ENCODE measurements at regions not wholly inside any gene's neighbourhood (a gene's known extent, or its start where the extent isn't known, plus 50 kb on each side); places are given as distances from the start of the nearest gene placed in this dataset.

DNA sequence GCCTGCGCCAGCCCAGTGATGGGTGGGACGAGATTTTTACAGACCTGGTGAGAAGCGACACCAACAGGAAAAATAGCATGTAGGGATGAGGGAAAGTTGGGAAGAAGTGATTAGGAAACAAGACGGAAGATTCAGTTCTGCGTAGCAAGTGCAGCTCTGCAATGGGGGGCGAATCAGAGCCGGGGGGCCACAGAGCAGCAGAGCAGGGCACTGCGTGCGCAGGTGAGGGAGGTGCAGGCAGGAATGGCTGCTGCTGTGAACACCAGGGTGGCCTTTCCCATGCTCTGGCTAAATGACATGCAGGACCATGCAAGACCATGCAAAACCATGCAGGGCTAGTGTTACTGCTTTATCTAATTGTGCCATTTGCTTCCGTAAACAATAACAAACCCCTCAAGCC is 442.7 kb upstream of the FRG1 start:
- no peaks in the 10 kb centered on the region for H3K36me3 Mint-ChIP-seq (ENCODE audit: low read depth)
- H3K27ac Mint-ChIP-seq: no peak overlapping the region
- DNase-seq: no peak

DNA sequence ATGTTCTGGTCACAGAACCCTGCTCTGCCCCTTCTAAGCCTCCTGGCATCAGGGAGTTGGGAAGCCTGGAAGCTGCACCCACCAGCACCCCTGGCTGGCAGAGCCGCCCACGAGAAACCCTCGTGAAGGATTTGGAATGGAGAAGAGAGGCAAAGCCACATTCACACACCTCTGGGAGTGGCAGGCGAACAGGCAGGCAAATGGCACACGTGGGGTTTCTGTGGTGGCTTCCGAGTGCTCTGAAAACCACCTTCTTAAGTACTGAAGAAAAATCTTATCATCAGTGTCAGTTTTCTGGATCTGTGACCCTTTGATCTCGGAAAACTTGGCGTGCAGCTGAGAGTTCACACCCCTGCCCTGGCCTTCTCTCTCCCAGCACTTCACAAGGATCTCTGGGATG is 442.2 kb upstream of the FRG1 start:
- CTCF ChIA-PET: no interaction called here
- Histone ChIP-seq H3K9me3 (ENCODE audit: control insufficient read depth in 1 of 2, insufficient read depth in 1 of 2, low read length in 2 of 2) (peaks cover 0 to 31% of the 10 kb centered on the region in 2 experiments), H3K27ac (ENCODE audit: low read depth in 1 of 2, low read length in 2 of 2) (no peak overlapping the region), H3K27me3 (ENCODE audit: control insufficient read depth in 1 of 2, insufficient read depth in 2 of 2, low read length in 2 of 2) (no peaks in the 10 kb centered on the region), H3K36me3 (ENCODE audit: insufficient read depth, low read length) (no peaks in the 10 kb centered on the region), H3K4me1 (ENCODE audit: insufficient read depth, low read length) (no peaks in the 10 kb centered on the region), H3K4me3 (ENCODE audit: low read length) (no peak overlapping the region)
- Mint-ChIP-seq H3K36me3 (ENCODE audit: low read depth) (no peaks in the 10 kb centered on the region), H3K4me3 (no peak overlapping the region), H3K27me3 (no peaks in the 10 kb centered on the region), H3K9me3 (no peaks in the 10 kb centered on the region), H3K27ac (no peak overlapping the region), H3K4me1 (ENCODE audit: low read depth) (no peaks in the 10 kb centered on the region)
- TF ChIP-seq, protein P1, sequence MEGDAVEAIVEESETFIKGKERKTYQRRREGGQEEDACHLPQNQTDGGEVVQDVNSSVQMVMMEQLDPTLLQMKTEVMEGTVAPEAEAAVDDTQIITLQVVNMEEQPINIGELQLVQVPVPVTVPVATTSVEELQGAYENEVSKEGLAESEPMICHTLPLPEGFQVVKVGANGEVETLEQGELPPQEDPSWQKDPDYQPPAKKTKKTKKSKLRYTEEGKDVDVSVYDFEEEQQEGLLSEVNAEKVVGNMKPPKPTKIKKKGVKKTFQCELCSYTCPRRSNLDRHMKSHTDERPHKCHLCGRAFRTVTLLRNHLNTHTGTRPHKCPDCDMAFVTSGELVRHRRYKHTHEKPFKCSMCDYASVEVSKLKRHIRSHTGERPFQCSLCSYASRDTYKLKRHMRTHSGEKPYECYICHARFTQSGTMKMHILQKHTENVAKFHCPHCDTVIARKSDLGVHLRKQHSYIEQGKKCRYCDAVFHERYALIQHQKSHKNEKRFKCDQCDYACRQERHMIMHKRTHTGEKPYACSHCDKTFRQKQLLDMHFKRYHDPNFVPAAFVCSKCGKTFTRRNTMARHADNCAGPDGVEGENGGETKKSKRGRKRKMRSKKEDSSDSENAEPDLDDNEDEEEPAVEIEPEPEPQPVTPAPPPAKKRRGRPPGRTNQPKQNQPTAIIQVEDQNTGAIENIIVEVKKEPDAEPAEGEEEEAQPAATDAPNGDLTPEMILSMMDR (IDR thresholded peaks at IDR 0.05): no peak
- DNase-seq (no peak), ATAC-seq (ENCODE audit: poor library complexity) (no peak)
- intact Hi-C loops (cut with DNase I, micrococcal nuclease): no loop called here
- POLR2A ChIA-PET: no interaction called here

More for the DNA sequence above, 442.7 kb upstream of the FRG1 start:
- TF ChIP-seq, protein P1 (IDR thresholded peaks at IDR 0.05): no peak
- ChIA-PET POLR2A (no interaction called here), CTCF (no interaction called here)
- H3K4me1 Mint-ChIP-seq (ENCODE audit: low read depth): no peaks in the 10 kb centered on the region
- no peaks in the 10 kb centered on the region for H3K27me3 ChIP-seq (ENCODE audit: control insufficient read depth in 1 of 2, insufficient read depth in 2 of 2, low read length in 2 of 2)
- no peaks in the 10 kb centered on the region for H3K4me1 ChIP-seq (ENCODE audit: insufficient read depth, low read length)
- H3K4me3 ChIP-seq (ENCODE audit: low read length): no peak overlapping the region
- no peak overlapping the region for H3K4me3 Mint-ChIP-seq
- no peaks in the 10 kb centered on the region for H3K36me3 ChIP-seq (ENCODE audit: insufficient read depth, low read length)
- intact Hi-C loops (cut with DNase I, micrococcal nuclease): no loop called here
- no peak overlapping the region for H3K27ac ChIP-seq (ENCODE audit: low read depth in 1 of 2, low read length in 2 of 2)
- H3K9me3 ChIP-seq (ENCODE audit: control insufficient read depth in 1 of 2, insufficient read depth in 1 of 2, low read length in 2 of 2): peaks cover 0 to 31% of the 10 kb centered on the region in 2 experiments
- ATAC-seq (ENCODE audit: poor library complexity): no peak
- no peaks in the 10 kb centered on the region for H3K9me3 Mint-ChIP-seq
- no peaks in the 10 kb centered on the region for H3K27me3 Mint-ChIP-seq

DNA sequence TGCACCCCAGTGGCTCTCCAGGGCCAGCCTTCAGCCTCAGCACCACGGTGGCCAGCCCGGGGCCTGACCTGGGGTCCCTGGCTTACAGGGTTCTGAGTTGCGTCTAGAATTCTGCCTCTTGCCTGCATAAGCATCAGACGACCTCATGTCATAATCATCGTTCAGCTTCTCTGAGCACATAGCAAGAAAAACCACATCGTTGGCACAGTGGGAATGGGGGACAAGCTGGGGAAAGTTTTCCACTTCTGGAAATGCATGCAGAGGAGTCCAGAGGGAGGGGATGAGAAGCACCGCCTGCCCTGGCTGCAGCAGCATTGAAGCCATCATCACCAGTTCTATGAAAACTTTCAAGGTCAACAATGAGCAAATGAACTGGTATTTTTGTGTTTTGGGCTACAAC is 441.0 kb upstream of the FRG1 start:
- no peak overlapping the region for H3K27ac ChIP-seq (ENCODE audit: low read depth in 1 of 2, low read length in 2 of 2)
- no peak overlapping the region for H3K4me3 ChIP-seq (ENCODE audit: low read length)
- intact Hi-C loops (cut with DNase I, micrococcal nuclease): no loop called here
- Mint-ChIP-seq H3K36me3 (ENCODE audit: low read depth) (no peaks in the 10 kb centered on the region), H3K9me3 (no peaks in the 10 kb centered on the region), H3K27ac (no peak overlapping the region), H3K4me3 (no peak overlapping the region), H3K4me1 (ENCODE audit: low read depth) (no peaks in the 10 kb centered on the region), H3K27me3 (no peaks in the 10 kb centered on the region)
- no peak for ATAC-seq (ENCODE audit: poor library complexity)
- no peaks in the 10 kb centered on the region for H3K36me3 ChIP-seq (ENCODE audit: insufficient read depth, low read length)
- H3K9me3 ChIP-seq (ENCODE audit: control insufficient read depth in 1 of 2, insufficient read depth in 1 of 2, low read length in 2 of 2): peaks cover 0 to 35% of the 10 kb centered on the region in 2 experiments
- ChIA-PET CTCF (no interaction called here), POLR2A (no interaction called here)
- DNase-seq: no peak
- no peaks in the 10 kb centered on the region for H3K4me1 ChIP-seq (ENCODE audit: insufficient read depth, low read length)
- H3K27me3 ChIP-seq (ENCODE audit: control insufficient read depth in 1 of 2, insufficient read depth in 2 of 2, low read length in 2 of 2): no peaks in the 10 kb centered on the region
- TF ChIP-seq, protein P1 (IDR thresholded peaks at IDR 0.05): no peak

Data from CD4-positive, alpha-beta T cell (primary cell).